HG03196 (cell line): ENCODE measurements at regions not wholly inside any gene's neighbourhood (a gene's known extent, or its start where the extent isn't known, plus 50 kb on each side); places are given as distances from the start of the nearest gene placed in this dataset.
A peak's percentile ranks its signal among the peaks of the same experiment; 100 is the strongest.
"Not testable (repeated sequence)": the region's sequence is repeated elsewhere in the genome, so short reads cannot be mapped to it uniquely, and the experiment has no call there.

ENCODE experiments used
- ATAC-seq: cut with Tn5 transposase; IDR thresholded peaks from one replicate; pipeline ENCODE4 v1.9.1; 2021; ENCODE audit not compliant: unreplicated experiment

GRCh38 chr17:37859451-37859850 is 64.8 kb upstream of the TBC1D3K start:
- ATAC-seq = no peak

- not testable (repeated sequence) for ATAC-seq
Observed at GRCh38 chr17:37858391-37858790, 65.8 kb upstream of the TBC1D3K start.

GRCh38 chr17:37856245-37856644 is 68.0 kb upstream of the TBC1D3K start:
- ATAC-seq = no peak

GRCh38 chr17:37849617-37849972 is 74.6 kb upstream of the TBC1D3K start:
- ATAC-seq = no peak

- peak; percentile 62 for ATAC-seq
Observed at GRCh38 chr17:37848690-37849616, 75.3 kb upstream of the TBC1D3K start.

- no peak for ATAC-seq
Observed at GRCh38 chr17:37847811-37848331, 76.3 kb upstream of the TBC1D3K start.

- ATAC-seq = no peak
Observed at GRCh38 chr17:37847102-37847501, 77.1 kb upstream of the TBC1D3K start.

- ATAC-seq = no peak
Observed at GRCh38 chr17:37844977-37845293, 79.3 kb upstream of the TBC1D3K start.

GRCh38 chr17:37844158-37844976 is 79.8 kb upstream of the TBC1D3K start:
- peak; percentile 52 for ATAC-seq

- no peak for ATAC-seq
Observed at GRCh38 chr17:37842401-37842800, 81.8 kb upstream of the TBC1D3K start.

- no peak for ATAC-seq
Observed at GRCh38 chr17:37841232-37841631, 83.0 kb upstream of the TBC1D3K start.

- ATAC-seq = no peak
Observed at GRCh38 chr17:37840576-37840975, 83.6 kb upstream of the TBC1D3K start.

GRCh38 chr17:37839196-37839978 is 84.8 kb upstream of the TBC1D3K start:
- no peak for ATAC-seq

GRCh38 chr17:37838276-37838675 is 85.9 kb upstream of the TBC1D3K start:
- no peak for ATAC-seq

GRCh38 chr17:37836593-37836992 is 87.6 kb upstream of the TBC1D3K start:
- ATAC-seq = no peak

GRCh38 chr17:37834168-37834567 is 89.3 kb upstream of the HNF1B start:
- ATAC-seq = no peak

GRCh38 chr17:37833237-37833859 is 88.5 kb upstream of the HNF1B start:
- ATAC-seq = peak; percentile 37

- ATAC-seq = no peak
Observed at GRCh38 chr17:37831986-37832385, 87.1 kb upstream of the HNF1B start.

- ATAC-seq = no peak
Observed at GRCh38 chr17:37831492-37831891, 86.6 kb upstream of the HNF1B start.

- peak; percentile 37 for ATAC-seq
Observed at GRCh38 chr17:37830151-37830993, 85.5 kb upstream of the HNF1B start.
